H9 (cell line): ENCODE measurements at regions not wholly inside any gene's neighbourhood (a gene's known extent, or its start where the extent isn't known, plus 50 kb on each side); places are given as distances from the start of the nearest gene placed in this dataset.

Source experiments
- DNase-seq: peaks from one replicate; pipeline ENCODE4 v3.0.0-alpha.2; 2017
- H2AFZ ChIP-seq: one replicate; pipeline ENCODE4 v1.6.1; 2013; ENCODE audit warnings: mild to moderate bottlenecking, low read length, control low read depth, moderate library complexity
- H2AK5ac ChIP-seq: 2 replicates; pipeline ENCODE4 v1.6.1; 2013; ENCODE audit warnings: low read length, control low read depth, mixed read lengths; ENCODE audit not compliant: insufficient read length
- H2BK120ac ChIP-seq: one replicate; pipeline ENCODE4 v1.6.1; 2013; ENCODE audit warnings: low read depth, mild to moderate bottlenecking, low read length, control low read depth, inconsistent platforms; ENCODE audit not compliant: poor library complexity, severe bottlenecking
- H2BK12ac ChIP-seq: 2 replicates; pipeline ENCODE4 v1.6.1; 2013; ENCODE audit warnings: low read length, control low read depth, mixed read lengths, low read depth; ENCODE audit not compliant: insufficient read length
- H2BK15ac ChIP-seq: 2 replicates; pipeline ENCODE4 v1.6.1; 2013; ENCODE audit warnings: low read depth, low read length, control low read depth
- H2BK20ac ChIP-seq: one replicate; pipeline ENCODE4 v1.6.1; 2013; ENCODE audit warnings: low read depth, mild to moderate bottlenecking, low read length, control low read depth, inconsistent platforms; ENCODE audit not compliant: poor library complexity, severe bottlenecking
- H2BK5ac ChIP-seq: 2 replicates; pipeline ENCODE4 v1.6.1; 2013; ENCODE audit warnings: low read length, control low read depth, mixed read lengths; ENCODE audit not compliant: insufficient read length
- H3K14ac ChIP-seq: 2 replicates; pipeline ENCODE4 v1.6.1; 2013; ENCODE audit warnings: low read length, control low read depth; ENCODE audit not compliant: insufficient read depth
- H3K18ac ChIP-seq: 2 replicates; pipeline ENCODE4 v1.6.1; 2013; ENCODE audit warnings: low read depth, mild to moderate bottlenecking, mixed read lengths, low read length, control low read depth; ENCODE audit not compliant: insufficient read length
- H3K23ac ChIP-seq: 2 replicates; pipeline ENCODE4 v1.6.1; 2013; ENCODE audit warnings: low read length, control low read depth, mixed read lengths, low read depth; ENCODE audit not compliant: insufficient read length
- H3K23me2 ChIP-seq: 2 replicates; pipeline ENCODE4 v1.6.1; 2013; ENCODE audit warnings: low read depth, mild to moderate bottlenecking, mixed read lengths, low read length, control low read depth; ENCODE audit not compliant: insufficient read length, poor library complexity, severe bottlenecking
- H3K27ac ChIP-seq: 2 replicates; pipeline ENCODE4 v1.5.1; 2013; ENCODE audit warnings: low read length, control low read depth, mixed read lengths, low read depth; ENCODE audit not compliant: insufficient read length
- H3K27me3 ChIP-seq: 2 replicates; pipeline ENCODE4 v1.6.1; 2013; ENCODE audit warnings: low read length, control low read depth, inconsistent platforms; ENCODE audit not compliant: insufficient read depth
- H3K4ac ChIP-seq: 2 replicates; pipeline ENCODE4 v1.6.1; 2013; ENCODE audit warnings: low read depth, mild to moderate bottlenecking, control low read depth, inconsistent platforms, low read length, moderate library complexity
- H3K4me1 ChIP-seq: 2 replicates; pipeline ENCODE4 v1.6.1; 2013; ENCODE audit warnings: low read length, control low read depth, inconsistent platforms; ENCODE audit not compliant: insufficient read depth
- H3K4me2 ChIP-seq: 2 replicates; pipeline ENCODE4 v1.6.1; 2013; ENCODE audit warnings: low read length, control low read depth, mixed read lengths; ENCODE audit not compliant: insufficient read length, insufficient read depth
- H3K56ac ChIP-seq: 2 replicates; pipeline ENCODE4 v1.6.1; 2013; ENCODE audit warnings: low read depth, mild to moderate bottlenecking, mixed read lengths, low read length, control low read depth; ENCODE audit not compliant: insufficient read length
- H3K79me1 ChIP-seq: 2 replicates; pipeline ENCODE4 v1.6.1; 2013; ENCODE audit warnings: low read depth, mild to moderate bottlenecking, moderate library complexity, low read length, control low read depth, inconsistent platforms; ENCODE audit not compliant: insufficient read depth, poor library complexity, severe bottlenecking
- H3K79me2 ChIP-seq: 2 replicates; pipeline ENCODE4 v1.6.1; 2013; ENCODE audit warnings: low read length, control low read depth, inconsistent platforms; ENCODE audit not compliant: insufficient read depth
- H3K9ac ChIP-seq: 2 replicates; pipeline ENCODE4 v1.6.1; 2013; ENCODE audit warnings: low read length, control low read depth, mixed read lengths; ENCODE audit not compliant: insufficient read length; ENCODE audit errors: extremely low read depth
- H3K9me3 ChIP-seq: one replicate; pipeline ENCODE4 v1.6.1; 2013; ENCODE audit warnings: low read depth, low read length, inconsistent platforms; ENCODE audit not compliant: control insufficient read depth
- H3T11ph ChIP-seq: one replicate; pipeline ENCODE4 v1.6.1; 2013; ENCODE audit warnings: mild to moderate bottlenecking, low read length, control low read depth, inconsistent platforms
- H4K20me1 ChIP-seq: one replicate; pipeline ENCODE4 v1.6.1; 2013; ENCODE audit not compliant: control insufficient read depth, insufficient read length, insufficient read depth
- H4K5ac ChIP-seq: 2 replicates; pipeline ENCODE4 v1.6.1; 2013; ENCODE audit warnings: low read depth, mild to moderate bottlenecking, mixed read lengths, low read length, control low read depth; ENCODE audit not compliant: insufficient read length
- H4K8ac ChIP-seq: replicated peaks from 2 replicates; pipeline ENCODE4 v1.6.1; 2013; ENCODE audit warnings: low read length, control low read depth, mixed read lengths, low read depth; ENCODE audit not compliant: insufficient read length
- H4K91ac ChIP-seq: 2 replicates; pipeline ENCODE4 v1.6.1; 2013; ENCODE audit warnings: low read depth, mild to moderate bottlenecking, moderate library complexity, mixed read lengths, low read length, control low read depth; ENCODE audit not compliant: insufficient read length
- H3K27ac Mint-ChIP-seq, 3 experiments: 2 replicates in 2 of 3; 3 replicates in 1 of 3; pipeline ENCODE4 v1.8.0; 2020 to 2021; ENCODE audit warnings: mixed read lengths in 3 of 3, mild to moderate bottlenecking in 1 of 3, moderate library complexity in 1 of 3
- H3K27me3 Mint-ChIP-seq: 2 replicates; pipeline ENCODE4 v1.8.0; 2021; ENCODE audit warnings: low read depth, mild to moderate bottlenecking, moderate library complexity, mixed read lengths
- H3K36me3 Mint-ChIP-seq, 3 experiments: 2 replicates in 2 of 3; 3 replicates in 1 of 3; pipeline ENCODE4 v1.8.0; 2020 to 2021; ENCODE audit warnings: low read depth in 3 of 3, mixed read lengths in 3 of 3; ENCODE audit not compliant: insufficient read depth in 1 of 3
- H3K4me1 Mint-ChIP-seq, 2 experiments: 2 replicates each; pipeline ENCODE4 v1.8.0; 2020; ENCODE audit warnings: mixed read lengths in 2 of 2
- H3K4me3 Mint-ChIP-seq, 2 experiments: 2 replicates in 1 of 2; 3 replicates in 1 of 2; pipeline ENCODE4 v1.8.0; 2020 to 2021; ENCODE audit warnings: mild to moderate bottlenecking in 2 of 2, mixed read lengths in 2 of 2, moderate library complexity in 1 of 2
- H3K9me3 Mint-ChIP-seq, 2 experiments: 2 replicates in 1 of 2; 3 replicates in 1 of 2; pipeline ENCODE4 v1.8.0; 2020; ENCODE audit warnings: mild to moderate bottlenecking in 2 of 2, mixed read lengths in 2 of 2, moderate library complexity in 1 of 2
- CTCF ChIP-seq: fragments of 200-600 bp; sonication (generic); conservative IDR thresholded peaks from 3 replicates; pipeline ENCODE4 v1.8.0; 2021; ENCODE audit warnings: antibody characterized with exemption, mild to moderate bottlenecking

DNA sequence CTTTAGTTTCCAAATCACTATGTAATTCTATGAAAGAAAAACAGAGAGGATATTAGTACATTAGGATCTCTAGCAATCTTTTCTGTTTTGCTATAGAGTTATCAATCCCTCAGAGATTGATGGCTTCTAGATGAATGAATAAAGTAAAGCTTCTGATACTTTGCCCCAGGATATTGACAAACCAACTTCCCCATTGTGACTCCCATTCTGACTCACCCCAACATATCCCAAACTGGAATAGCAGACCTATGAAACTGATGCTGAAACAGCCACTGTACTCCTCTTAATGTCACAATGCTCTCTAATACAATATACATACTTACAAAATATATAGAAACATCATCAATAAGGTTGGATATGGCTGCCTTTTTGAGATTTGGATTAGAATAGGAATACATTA lies 442.1 kb upstream of the NR5A2 start:
- no peak overlapping the region for H2BK20ac ChIP-seq
- H3K14ac ChIP-seq, result no peak overlapping the region
- DNase-seq, result no peak
- no peak overlapping the region for H3K23ac ChIP-seq
- no peak overlapping the region for H4K91ac ChIP-seq
- no peak overlapping the region for H2BK12ac ChIP-seq
- no peaks in the 10 kb centered on the region for H3K36me3 Mint-ChIP-seq
- no peak overlapping the region for H2BK5ac ChIP-seq
- no peak overlapping the region for H3K4me3 Mint-ChIP-seq
- H3K23me2 ChIP-seq, result no peaks in the 10 kb centered on the region
- no peak overlapping the region for H3K4ac ChIP-seq
- no peaks in the 10 kb centered on the region for H3K79me1 ChIP-seq
- H2AFZ ChIP-seq, result no peak overlapping the region
- H3K9me3 ChIP-seq, result no peaks in the 10 kb centered on the region
- no peak overlapping the region for H2AK5ac ChIP-seq
- H3K9me3 Mint-ChIP-seq, result no peaks in the 10 kb centered on the region
- H3T11ph ChIP-seq, result no peak overlapping the region
- no peak overlapping the region for H4K8ac ChIP-seq
- no peak overlapping the region for H3K27ac Mint-ChIP-seq
- no peak overlapping the region for H3K56ac ChIP-seq
- H3K27ac ChIP-seq, result no peak overlapping the region
- H3K79me2 ChIP-seq, result no peaks in the 10 kb centered on the region
- no peaks in the 10 kb centered on the region for H4K20me1 ChIP-seq
- no peaks in the 10 kb centered on the region for H3K27me3 ChIP-seq
- H3K4me1 Mint-ChIP-seq, result peaks cover 12 to 20% of the 10 kb centered on the region in 2 experiments
- H2BK120ac ChIP-seq, result no peak overlapping the region
- no peak overlapping the region for H3K4me2 ChIP-seq
- H3K4me1 ChIP-seq, result no peaks in the 10 kb centered on the region; the same call in 1 of the 2 replicates
- no peak overlapping the region for H3K18ac ChIP-seq
- H2BK15ac ChIP-seq, result no peak overlapping the region
- no peak overlapping the region for H3K9ac ChIP-seq
- H3K27me3 Mint-ChIP-seq, result no peaks in the 10 kb centered on the region
- no peak overlapping the region for H4K5ac ChIP-seq
- TF ChIP-seq CTCF, result no peak
